ENCODE measurements at regions not wholly inside any gene's neighbourhood (a gene's known extent, or its start where the extent isn't known, plus 50 kb on each side); places are given as distances from the start of the nearest gene placed in this dataset.

- no peak for DNase-seq
- H3K9me3 ChIP-seq: no peaks in the 10 kb centered on the region
These were observed 1363.9 kb upstream of the CRIM1 start for GRCh38 chr2:34991508-34992274.

DNA sequence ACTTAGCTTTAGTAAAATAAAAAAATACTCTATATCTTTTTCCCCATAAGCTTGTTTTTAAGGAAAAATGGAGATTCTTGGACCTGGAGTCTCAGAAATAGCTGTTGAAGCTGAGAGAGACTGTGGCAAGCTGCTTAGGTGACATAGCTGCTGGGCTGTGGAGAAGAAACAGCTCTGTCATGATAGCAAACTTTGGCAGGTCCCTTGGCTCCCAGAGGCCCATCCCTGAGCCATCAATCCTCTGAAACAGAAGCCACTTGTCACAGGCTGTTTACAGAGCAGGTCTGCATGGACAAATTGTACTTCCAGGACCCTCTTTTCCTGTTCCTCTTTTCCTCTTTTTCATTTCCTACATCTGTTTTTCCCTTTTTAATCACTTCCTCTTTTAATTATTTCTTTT is 1370.1 kb upstream of the CRIM1 start:
- DNase-seq: no peak
- H3K27me3 ChIP-seq: no peaks in the 10 kb centered on the region
- no peaks in the 10 kb centered on the region for H3K9me3 ChIP-seq
- H3K4me3 ChIP-seq: no peak overlapping the region
- no peaks in the 10 kb centered on the region for H3K36me3 ChIP-seq

More at GRCh38 chr2:34991508-34992274, 1363.9 kb upstream of the CRIM1 start:
- no peak overlapping the region for H3K4me3 ChIP-seq
- H3K36me3 ChIP-seq: no peaks in the 10 kb centered on the region
- no peaks in the 10 kb centered on the region for H3K27me3 ChIP-seq

- DNase-seq: no peak
- H3K36me3 ChIP-seq: no peaks in the 10 kb centered on the region
- no peak overlapping the region for H3K4me3 ChIP-seq
- no peaks in the 10 kb centered on the region for H3K27me3 ChIP-seq
- H3K9me3 ChIP-seq: no peaks in the 10 kb centered on the region
These were observed 1374.9 kb upstream of the CRIM1 start for GRCh38 chr2:34980689-34981088.

- Histone ChIP-seq H3K4me3 (no peak overlapping the region), H3K36me3 (no peaks in the 10 kb centered on the region), H3K9me3 (no peaks in the 10 kb centered on the region), H3K27me3 (no peaks in the 10 kb centered on the region)
- no peak for DNase-seq
These were observed 1376.4 kb upstream of the CRIM1 start for GRCh38 chr2:34979148-34979547.

- H3K27me3 ChIP-seq: no peaks in the 10 kb centered on the region
- no peak overlapping the region for H3K4me3 ChIP-seq
- no peaks in the 10 kb centered on the region for H3K9me3 ChIP-seq
- H3K36me3 ChIP-seq: no peaks in the 10 kb centered on the region
- no peak for DNase-seq
These were observed 1362.7 kb upstream of the FAM98A start for GRCh38 chr2:34961822-34962221.

GRCh38 chr2:34954758-34955157 is 1355.7 kb upstream of the FAM98A start:
- no peak for DNase-seq
- no peaks in the 10 kb centered on the region for H3K9me3 ChIP-seq

GRCh38 chr2:34950797-34951196 is 1351.7 kb upstream of the FAM98A start:
- DNase-seq: no peak
- Histone ChIP-seq H3K27me3 (no peaks in the 10 kb centered on the region), H3K36me3 (no peaks in the 10 kb centered on the region), H3K4me3 (no peak overlapping the region), H3K9me3 (no peaks in the 10 kb centered on the region)

More at GRCh38 chr2:34954758-34955157, 1355.7 kb upstream of the FAM98A start:
- H3K27me3 ChIP-seq: no peaks in the 10 kb centered on the region
- no peaks in the 10 kb centered on the region for H3K36me3 ChIP-seq
- no peak overlapping the region for H3K4me3 ChIP-seq

DNA sequence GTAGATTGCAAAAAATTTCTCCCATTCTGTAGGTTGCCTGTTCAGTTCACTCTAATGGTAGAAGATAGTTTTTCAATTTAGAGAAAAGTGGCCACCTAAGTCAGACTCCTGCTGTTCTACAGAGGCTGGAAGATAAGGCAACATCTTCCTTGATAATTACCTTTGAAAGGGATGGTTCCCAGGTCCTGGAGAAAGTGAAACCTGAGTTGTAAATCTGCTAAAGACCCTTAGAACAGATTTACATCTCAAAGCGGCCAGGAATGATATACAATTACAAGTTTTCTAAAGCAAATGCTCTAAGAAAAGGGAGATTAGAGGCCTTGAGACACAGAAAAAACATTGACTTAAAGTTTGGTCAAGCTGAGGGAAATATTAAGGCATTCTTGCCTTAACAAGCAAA is 1350.2 kb upstream of the FAM98A start:
- H3K9me3 ChIP-seq: no peaks in the 10 kb centered on the region
- no peaks in the 10 kb centered on the region for H3K27me3 ChIP-seq
- no peak for DNase-seq
- no peaks in the 10 kb centered on the region for H3K36me3 ChIP-seq
- H3K4me3 ChIP-seq: no peak overlapping the region

DNA sequence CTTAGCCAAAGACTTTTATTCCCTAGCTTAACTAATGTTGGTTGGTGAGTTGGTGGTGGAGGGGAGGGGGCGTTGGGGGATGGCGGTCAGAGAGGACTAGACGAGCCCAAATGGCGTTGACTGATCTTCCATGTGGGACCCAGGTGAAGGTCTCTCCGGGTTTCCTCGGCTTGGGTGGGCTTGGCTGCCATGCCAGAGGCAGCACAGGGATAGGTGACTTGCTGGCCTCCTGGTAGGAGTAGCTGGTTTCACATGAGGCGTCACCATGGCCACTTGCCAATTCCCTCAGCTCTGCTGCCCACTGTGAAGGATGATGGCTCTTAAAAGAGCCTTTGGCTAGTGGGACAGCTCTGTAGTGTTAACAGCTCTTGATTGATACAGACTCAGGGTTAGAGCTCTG is 1337.0 kb upstream of the FAM98A start:
- no peaks in the 10 kb centered on the region for H3K27me3 ChIP-seq
- H3K4me3 ChIP-seq: no peak overlapping the region
- no peaks in the 10 kb centered on the region for H3K36me3 ChIP-seq
- DNase-seq: no peak
- no peaks in the 10 kb centered on the region for H3K9me3 ChIP-seq

GRCh38 chr2:34912084-34912483 is 1313.0 kb upstream of the FAM98A start:
- no peak overlapping the region for H3K4me3 ChIP-seq
- no peak for DNase-seq
- no peaks in the 10 kb centered on the region for H3K36me3 ChIP-seq
- no peaks in the 10 kb centered on the region for H3K9me3 ChIP-seq
- no peaks in the 10 kb centered on the region for H3K27me3 ChIP-seq

DNA sequence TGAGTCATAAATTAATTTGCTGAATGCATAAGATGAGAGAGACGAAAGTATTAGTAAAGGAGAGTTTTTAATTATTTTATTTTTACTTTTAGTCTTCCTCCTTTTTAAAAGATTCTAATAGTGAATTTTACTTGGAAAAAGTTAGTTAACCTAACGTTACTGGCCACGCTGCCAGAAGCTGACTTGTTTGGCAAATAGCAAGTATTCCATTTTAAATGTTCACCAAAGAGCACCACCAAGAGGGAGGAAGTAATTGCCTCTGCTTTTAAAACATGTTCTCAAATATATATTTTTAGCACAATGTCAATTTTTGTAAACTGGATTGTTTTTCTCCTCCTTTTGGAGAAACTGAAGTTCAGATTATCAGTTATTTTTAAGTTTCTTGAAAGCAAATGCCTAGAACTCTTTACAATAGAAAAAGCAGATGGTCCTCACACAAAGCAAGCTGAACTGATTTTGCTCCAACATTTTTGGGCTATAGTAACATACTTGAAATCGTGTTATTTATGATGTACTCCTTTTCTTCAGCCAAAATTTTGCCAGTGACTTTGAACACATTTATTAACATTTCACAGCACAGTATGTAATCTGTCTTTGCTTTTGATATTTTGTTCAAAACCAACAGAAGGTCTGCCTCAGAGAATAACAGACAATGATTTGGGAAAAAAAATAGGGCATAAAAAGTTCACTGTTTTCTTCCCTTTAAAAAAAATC is 1311.0 kb upstream of the FAM98A start:
- DNase-seq: no peak
- H3K9me3 ChIP-seq: no peaks in the 10 kb centered on the region

GRCh38 chr2:34907812-34908211 is 1308.7 kb upstream of the FAM98A start:
- H3K4me3 ChIP-seq: no peak overlapping the region
- H3K36me3 ChIP-seq: no peaks in the 10 kb centered on the region
- H3K9me3 ChIP-seq: no peaks in the 10 kb centered on the region
- H3K27me3 ChIP-seq: no peaks in the 10 kb centered on the region
- no peak for DNase-seq

More for the DNA sequence above, 1311.0 kb upstream of the FAM98A start:
- Histone ChIP-seq H3K36me3 (no peaks in the 10 kb centered on the region), H3K4me3 (no peak overlapping the region), H3K27me3 (no peaks in the 10 kb centered on the region)

DNA sequence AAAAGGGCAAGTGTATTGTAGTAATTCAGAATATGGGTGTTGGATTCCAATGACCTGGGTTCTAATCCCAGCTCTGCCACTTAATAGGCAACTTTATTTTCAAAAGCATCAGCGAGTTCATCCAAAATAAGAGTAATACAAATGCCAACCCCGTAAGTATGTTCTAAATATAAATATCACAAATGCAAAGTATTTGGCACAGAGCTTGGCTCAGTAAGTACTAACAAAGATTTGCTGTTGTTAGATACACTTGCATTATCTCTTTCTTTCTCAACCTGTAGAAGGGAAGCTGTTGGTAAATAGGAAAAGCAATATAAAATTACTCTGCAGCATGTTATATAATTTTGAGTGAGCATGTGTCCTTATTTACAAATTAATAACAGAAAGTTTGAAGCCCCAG is 1302.6 kb upstream of the FAM98A start:
- DNase-seq: no peak
- no peaks in the 10 kb centered on the region for H3K27me3 ChIP-seq
- no peaks in the 10 kb centered on the region for H3K9me3 ChIP-seq
- H3K4me3 ChIP-seq: no peak overlapping the region
- no peaks in the 10 kb centered on the region for H3K36me3 ChIP-seq

DNA sequence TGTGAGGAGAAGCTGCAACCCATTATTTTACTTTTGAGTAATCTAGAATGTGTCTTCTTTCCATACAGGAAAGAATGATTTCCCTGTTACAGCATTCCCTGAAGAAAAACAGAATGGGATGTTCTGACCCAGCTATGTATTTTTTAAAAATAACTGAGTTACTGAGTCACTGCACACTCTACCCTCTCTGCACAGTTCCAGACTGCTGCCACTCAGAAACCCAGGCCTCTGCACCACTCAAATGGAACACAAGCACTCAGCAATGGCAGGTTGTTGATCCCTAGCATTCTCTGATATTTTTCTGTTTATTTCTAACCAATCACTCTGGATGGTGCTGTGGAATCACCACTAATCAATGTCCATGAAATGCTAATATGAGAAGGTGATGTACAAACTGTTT is 1300.0 kb upstream of the FAM98A start:
- Histone ChIP-seq H3K9me3 (no peaks in the 10 kb centered on the region), H3K27me3 (no peaks in the 10 kb centered on the region), H3K4me3 (no peak overlapping the region), H3K36me3 (no peaks in the 10 kb centered on the region)
- no peak for DNase-seq

DNA sequence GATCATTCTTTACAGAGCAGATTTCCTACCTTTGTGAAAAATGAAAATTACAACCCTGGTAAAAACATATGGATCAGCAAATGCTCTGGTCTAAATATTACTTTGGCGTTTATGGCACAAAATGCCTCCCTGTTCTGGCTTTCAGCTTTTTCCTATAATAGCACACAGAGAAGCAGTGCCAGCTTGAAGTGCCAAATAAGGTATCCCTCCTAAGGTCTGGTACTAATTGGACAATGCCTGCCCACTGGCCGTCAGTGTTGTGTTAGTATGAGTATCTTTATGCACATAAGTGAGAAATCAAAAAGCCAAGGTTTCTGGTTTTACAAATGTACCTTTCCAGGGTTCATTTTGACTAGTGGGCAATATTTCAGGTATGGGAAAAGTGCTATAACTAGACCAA is 1293.7 kb upstream of the FAM98A start:
- no peak for DNase-seq
- Histone ChIP-seq H3K27me3 (no peaks in the 10 kb centered on the region), H3K36me3 (no peaks in the 10 kb centered on the region), H3K4me3 (no peak overlapping the region), H3K9me3 (no peaks in the 10 kb centered on the region)

DNA sequence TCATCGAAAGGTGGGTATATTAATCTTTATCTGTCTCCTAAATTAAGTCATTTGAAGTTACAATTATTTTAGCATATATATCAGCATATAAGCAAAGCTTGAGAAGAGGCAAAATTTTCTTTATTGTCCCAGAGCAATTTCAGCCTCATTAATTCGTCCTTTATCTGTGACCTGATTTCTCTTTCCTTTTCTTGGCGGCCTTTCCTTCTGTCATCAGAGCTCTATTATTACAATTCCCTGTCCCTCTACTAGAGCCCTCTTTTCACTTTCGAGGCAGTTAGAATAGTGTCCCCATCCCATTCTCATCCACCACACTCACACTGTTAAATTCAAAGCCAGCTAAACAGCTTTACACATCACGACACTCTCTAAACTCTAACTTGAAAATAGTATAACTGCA is 1293.2 kb upstream of the FAM98A start:
- no peaks in the 10 kb centered on the region for H3K27me3 ChIP-seq
- DNase-seq: no peak
- H3K36me3 ChIP-seq: no peaks in the 10 kb centered on the region
- no peak overlapping the region for H3K4me3 ChIP-seq
- no peaks in the 10 kb centered on the region for H3K9me3 ChIP-seq

DNA sequence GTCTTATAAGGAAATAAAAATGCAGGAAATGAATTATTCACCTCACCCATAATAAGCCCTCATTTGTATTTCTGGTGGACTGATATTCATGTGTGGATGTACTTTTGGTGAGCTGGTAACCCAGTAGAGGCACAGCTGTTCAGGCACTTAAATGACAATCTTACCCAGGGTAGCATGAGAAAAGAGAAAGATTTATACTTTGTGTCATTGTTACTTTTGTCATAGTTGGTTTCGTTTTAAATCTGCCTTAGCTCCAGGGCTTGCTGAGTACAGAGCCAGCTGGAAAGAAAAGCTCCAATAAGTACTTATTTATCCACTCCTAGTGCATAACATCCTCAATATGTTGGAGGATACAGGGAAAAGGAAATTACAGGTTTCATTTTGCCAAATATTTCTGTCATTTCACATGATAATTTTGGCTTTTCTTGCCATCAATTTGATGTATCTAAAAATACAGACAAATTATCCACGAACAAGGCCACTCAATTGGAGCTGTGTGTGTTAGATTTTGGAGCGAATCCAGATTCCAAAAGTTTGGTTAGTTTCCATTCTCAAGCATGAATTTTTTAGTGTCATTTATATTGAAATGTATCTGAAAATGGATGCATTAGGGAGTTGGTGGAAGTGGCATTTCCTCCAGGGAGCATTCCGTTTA is 1276.1 kb upstream of the FAM98A start:
- no peaks in the 10 kb centered on the region for H3K36me3 ChIP-seq
- H3K4me3 ChIP-seq: no peak overlapping the region
- H3K27me3 ChIP-seq: no peaks in the 10 kb centered on the region
- DNase-seq: no peak
- H3K9me3 ChIP-seq: no peaks in the 10 kb centered on the region

- H3K4me3 ChIP-seq: no peak overlapping the region
- no peaks in the 10 kb centered on the region for H3K27me3 ChIP-seq
- H3K9me3 ChIP-seq: no peaks in the 10 kb centered on the region
- no peaks in the 10 kb centered on the region for H3K36me3 ChIP-seq
- no peak for DNase-seq
These were observed 1254.5 kb upstream of the FAM98A start for GRCh38 chr2:34853646-34854045.

Data from MG63 (cell line).